Colonic mucosa (tissue), 4 donors: ENCODE measurements at regions not wholly inside any gene's neighbourhood (a gene's known extent, or its start where the extent isn't known, plus 50 kb on each side); places are given as distances from the start of the nearest gene placed in this dataset.

Source experiments
- DNase-seq: peaks from one replicate; pipeline ENCODE4 v3.0.0-alpha.2; 2020
- H3K27ac ChIP-seq: fragments of 200-600 bp; one replicate; pipeline ENCODE4 v1.8.0; 2021
- H3K27me3 ChIP-seq: fragments of 200-600 bp; one replicate; pipeline ENCODE4 v1.8.0; 2021
- H3K36me3 ChIP-seq: fragments of 200-600 bp; one replicate; pipeline ENCODE4 v1.8.0; 2021
- H3K4me1 ChIP-seq: fragments of 200-600 bp; one replicate; pipeline ENCODE4 v1.8.0; 2021; ENCODE audit warnings: mild to moderate bottlenecking
- H3K4me3 ChIP-seq: fragments of 200-600 bp; one replicate; pipeline ENCODE4 v1.8.0; 2021
- H3K9ac ChIP-seq, 2 donors: one replicate each; pipeline ENCODE4 v1.7.0; 2013; ENCODE audit warnings: control low read depth in 2 of 2, low read depth in 2 of 2, low read length in 2 of 2
- H3K9me3 ChIP-seq: fragments of 200-600 bp; one replicate; pipeline ENCODE4 v1.8.0; 2021
- intact Hi-C: fragments of 100-400 bp; cut with DNase I; formaldehyde crosslinking; loops from one replicate; pipeline ENCODE4 v1.14.1; 2022
- TF ChIP-seq, protein P1 (sequence below): fragments of 200-600 bp; IDR thresholded peaks from one replicate; pipeline ENCODE4 v1.8.0; 2022; ENCODE audit warnings: antibody characterized with exemption, mild to moderate bottlenecking
- donor health status: healthy.
- donor health status: DM: no; HTN: no; CAD: no.
- donor health status: DM: no; HTN: no; CAD: no.

DNA sequence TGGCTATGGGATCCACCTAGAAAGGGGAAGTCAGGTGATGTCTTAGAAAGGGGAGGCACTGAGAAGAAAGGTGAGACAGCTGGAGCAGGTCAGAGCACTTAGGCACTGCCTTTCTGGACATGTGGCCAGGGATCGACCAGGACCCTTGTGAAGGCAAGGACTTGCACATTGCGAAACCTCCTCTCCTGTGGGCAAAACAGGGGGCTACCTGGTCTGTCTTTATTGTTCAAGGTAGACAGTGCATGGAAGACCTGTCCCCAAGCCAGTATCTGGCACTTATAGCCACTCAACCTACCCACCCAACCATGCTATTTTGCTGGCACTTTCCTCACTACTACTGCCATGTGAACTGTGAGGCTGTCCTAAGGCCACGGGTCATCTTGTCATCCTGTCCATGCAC, 67.2 kb downstream of the NAV1 start:
- Histone ChIP-seq H3K27ac (no peak overlapping the region), H3K4me1 (no peaks in the 10 kb centered on the region), H3K9ac (no peak overlapping the region), H3K36me3 (no peaks in the 10 kb centered on the region), H3K27me3 (no peaks in the 10 kb centered on the region), H3K9me3 (no peaks in the 10 kb centered on the region), H3K4me3 (no peak overlapping the region)
- no peak for DNase-seq
- intact Hi-C loops = no loop called here
- TF ChIP-seq, protein P1, sequence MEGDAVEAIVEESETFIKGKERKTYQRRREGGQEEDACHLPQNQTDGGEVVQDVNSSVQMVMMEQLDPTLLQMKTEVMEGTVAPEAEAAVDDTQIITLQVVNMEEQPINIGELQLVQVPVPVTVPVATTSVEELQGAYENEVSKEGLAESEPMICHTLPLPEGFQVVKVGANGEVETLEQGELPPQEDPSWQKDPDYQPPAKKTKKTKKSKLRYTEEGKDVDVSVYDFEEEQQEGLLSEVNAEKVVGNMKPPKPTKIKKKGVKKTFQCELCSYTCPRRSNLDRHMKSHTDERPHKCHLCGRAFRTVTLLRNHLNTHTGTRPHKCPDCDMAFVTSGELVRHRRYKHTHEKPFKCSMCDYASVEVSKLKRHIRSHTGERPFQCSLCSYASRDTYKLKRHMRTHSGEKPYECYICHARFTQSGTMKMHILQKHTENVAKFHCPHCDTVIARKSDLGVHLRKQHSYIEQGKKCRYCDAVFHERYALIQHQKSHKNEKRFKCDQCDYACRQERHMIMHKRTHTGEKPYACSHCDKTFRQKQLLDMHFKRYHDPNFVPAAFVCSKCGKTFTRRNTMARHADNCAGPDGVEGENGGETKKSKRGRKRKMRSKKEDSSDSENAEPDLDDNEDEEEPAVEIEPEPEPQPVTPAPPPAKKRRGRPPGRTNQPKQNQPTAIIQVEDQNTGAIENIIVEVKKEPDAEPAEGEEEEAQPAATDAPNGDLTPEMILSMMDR = no peak

DNA sequence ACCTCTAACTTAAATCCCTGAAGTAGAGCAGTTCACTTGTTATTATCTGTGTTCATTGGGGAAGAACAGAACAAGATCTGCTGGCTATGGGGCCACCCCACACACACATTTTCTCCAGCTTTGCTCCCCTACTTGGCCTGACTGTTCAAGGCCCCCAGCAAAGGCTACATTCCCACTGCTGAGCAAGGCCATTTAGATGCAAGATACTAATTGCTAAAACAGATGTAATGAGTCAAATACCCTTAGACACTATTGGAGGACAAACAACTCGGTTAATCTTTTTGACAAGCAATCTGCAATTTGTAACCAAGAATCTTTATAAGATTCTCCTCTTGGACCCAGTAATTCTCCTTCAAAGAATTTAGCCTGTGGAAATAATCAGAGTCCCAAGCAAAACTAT, 67.7 kb downstream of the NAV1 start:
- Histone ChIP-seq H3K27me3 (no peaks in the 10 kb centered on the region), H3K27ac (no peak overlapping the region), H3K36me3 (no peaks in the 10 kb centered on the region), H3K9ac (no peak overlapping the region), H3K4me1 (no peaks in the 10 kb centered on the region), H3K9me3 (no peaks in the 10 kb centered on the region), H3K4me3 (no peak overlapping the region)
- TF ChIP-seq, protein P1 = no peak
- DNase-seq = no peak
- intact Hi-C loops = no loop called here

DNA sequence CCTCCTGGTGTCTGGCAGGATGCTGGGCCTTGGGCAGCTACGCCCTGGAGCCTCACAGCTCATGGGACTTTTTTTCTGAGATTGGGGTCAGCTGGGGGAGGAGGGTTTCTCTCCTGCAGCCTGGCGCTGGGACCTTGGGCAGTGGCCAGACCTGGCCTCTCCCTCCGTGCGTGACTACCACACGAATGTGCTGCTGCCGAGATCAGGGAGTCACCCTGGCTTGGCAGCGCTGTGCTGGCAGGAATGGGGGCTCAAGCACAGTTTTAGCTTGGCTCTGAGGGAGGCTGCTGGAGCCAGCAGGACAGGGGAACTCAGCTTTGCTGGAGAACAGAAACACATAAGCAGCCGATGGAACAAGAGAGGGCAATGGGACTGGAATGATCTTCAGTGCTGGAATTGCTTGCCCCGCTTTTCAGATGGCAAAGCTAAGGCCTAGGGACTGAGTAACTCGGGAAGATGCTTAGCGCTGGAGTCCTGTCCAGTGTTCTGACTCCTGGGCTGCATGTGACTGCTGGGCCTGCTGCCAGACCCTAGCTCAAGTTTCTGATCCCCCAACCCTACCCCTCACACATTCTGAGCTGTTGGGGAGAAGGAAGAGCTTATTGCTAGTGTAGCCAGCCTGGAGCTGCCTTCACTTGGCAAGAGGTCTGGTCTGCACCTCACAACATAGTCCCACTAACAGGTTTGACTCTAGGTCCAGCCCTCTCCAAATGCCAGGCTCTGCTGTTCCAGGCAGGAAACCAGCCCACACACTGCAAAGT, 69.9 kb downstream of the NAV1 start:
- TF ChIP-seq, protein P1 = no peak
- no peak overlapping the region for H3K27ac ChIP-seq
- H3K9ac ChIP-seq = no peak overlapping the region
- no peak for DNase-seq
- H3K27me3 ChIP-seq = no peaks in the 10 kb centered on the region
- no peak overlapping the region for H3K4me3 ChIP-seq
- H3K4me1 ChIP-seq = no peaks in the 10 kb centered on the region
- intact Hi-C loops = no loop called here
- H3K9me3 ChIP-seq = no peaks in the 10 kb centered on the region
- H3K36me3 ChIP-seq = no peaks in the 10 kb centered on the region

DNA sequence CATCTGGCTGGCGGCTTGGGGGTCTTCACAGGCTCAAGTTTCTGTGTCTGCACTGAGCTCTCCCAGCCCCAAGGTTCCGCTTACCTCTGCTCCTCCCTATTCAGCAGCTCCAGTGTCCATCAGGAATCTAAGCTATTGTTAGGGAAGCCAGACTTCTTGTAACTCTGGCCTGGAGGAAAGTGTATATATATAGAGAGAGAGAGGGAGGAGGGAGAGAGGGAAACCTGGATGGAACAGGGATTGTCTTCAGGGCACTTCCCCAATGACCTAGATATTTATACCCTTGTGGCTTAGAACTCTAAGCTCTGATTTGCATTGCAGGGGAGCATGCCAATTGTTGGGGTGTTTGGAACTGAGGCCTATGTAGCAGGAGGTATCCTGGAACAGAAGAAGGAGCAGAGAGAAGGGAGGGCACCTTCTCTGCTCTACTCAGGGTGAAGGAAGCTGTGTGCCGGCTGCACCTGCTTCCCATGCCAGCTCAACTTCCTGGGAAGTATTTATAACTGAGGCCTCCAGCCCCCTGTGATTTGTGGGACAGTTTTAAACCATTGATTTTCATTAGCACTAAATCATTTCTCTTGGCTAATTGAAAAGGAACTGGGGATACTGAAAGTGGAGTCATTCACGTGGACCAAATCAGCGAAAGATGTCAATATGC, 70.9 kb downstream of the NAV1 start:
- H3K36me3 ChIP-seq = no peaks in the 10 kb centered on the region
- no peaks in the 10 kb centered on the region for H3K9me3 ChIP-seq
- no peak overlapping the region for H3K27ac ChIP-seq
- intact Hi-C loops = no loop called here
- no peak overlapping the region for H3K4me3 ChIP-seq
- no peak overlapping the region for H3K9ac ChIP-seq
- no peaks in the 10 kb centered on the region for H3K4me1 ChIP-seq
- H3K27me3 ChIP-seq = no peaks in the 10 kb centered on the region
- DNase-seq = no peak
- TF ChIP-seq, protein P1 = no peak

GRCh38 chr1:201610858-201611257, 71.9 kb downstream of the NAV1 start:
- Histone ChIP-seq H3K9ac (no peak overlapping the region), H3K27me3 (no peaks in the 10 kb centered on the region), H3K27ac (no peak overlapping the region), H3K4me1 (no peaks in the 10 kb centered on the region), H3K9me3 (no peaks in the 10 kb centered on the region), H3K36me3 (no peaks in the 10 kb centered on the region), H3K4me3 (no peak overlapping the region)
- DNase-seq = no peak
- intact Hi-C loops = no loop called here
- TF ChIP-seq, protein P1 = no peak
